H1 (cell line): ENCODE measurements at regions not wholly inside any gene's neighbourhood (a gene's known extent, or its start where the extent isn't known, plus 50 kb on each side); places are given as distances from the start of the nearest gene placed in this dataset.

Experiments used
- ATF2 ChIP-seq: IDR thresholded peaks from 2 replicates; pipeline ENCODE4 v1.6.1; 2012; ENCODE audit warnings: low read length, inconsistent platforms
- CBX5 ChIP-seq: fragments of 300-800, 300-1000 bp; sonication (generic); IDR thresholded peaks from 2 replicates; pipeline ENCODE4 v1.7.1; 2016; ENCODE audit warnings: antibody characterized with exemption, low read length, low read depth
- CHD7 ChIP-seq: fragments of 300-600 bp; sonication (generic); IDR thresholded peaks from 2 replicates; pipeline ENCODE4 v1.7.1; 2012; ENCODE audit warnings: low read length, moderate library complexity, mild to moderate bottlenecking, inconsistent platforms; ENCODE audit not compliant: insufficient replicate concordance
- EZH2 ChIP-seq: fragments of 200-600 bp; sonication (generic); IDR thresholded peaks from 2 replicates; pipeline ENCODE4 v1.7.1; 2012; ENCODE audit warnings: low read depth, mild to moderate bottlenecking, moderate library complexity, low read length, inconsistent platforms; ENCODE audit not compliant: severe bottlenecking
- KDM1A ChIP-seq: fragments of 200-600, 300-600 bp; sonication (generic); IDR thresholded peaks from 2 replicates; pipeline ENCODE4 v1.7.1; 2016; ENCODE audit warnings: mild to moderate bottlenecking, low read length, borderline replicate concordance
- SIX5 ChIP-seq: IDR thresholded peaks from 2 replicates; pipeline ENCODE4 v1.6.1; 2011; ENCODE audit warnings: mild to moderate bottlenecking, low read depth, low read length
- SP1 ChIP-seq: IDR thresholded peaks from 2 replicates; pipeline ENCODE4 v1.6.1; 2011; ENCODE audit warnings: low read depth, low read length
- TEAD4 ChIP-seq: IDR thresholded peaks from 2 replicates; pipeline ENCODE4 v1.6.1; 2012; ENCODE audit warnings: low read depth, low read length, inconsistent platforms, mixed read lengths

GRCh38 chr2:126100962-126101361, 555.0 kb upstream of the GYPC start (continued):
- TF ChIP-seq CHD7 (no peak), ATF2 (no peak), KDM1A (no peak), EZH2 (no peak), CBX5 (no peak), TEAD4 (no peak), SIX5 (no peak), SP1 (no peak)
